Neutrophil (primary cell): ENCODE measurements at regions not wholly inside any gene's neighbourhood (a gene's known extent, or its start where the extent isn't known, plus 50 kb on each side); places are given as distances from the start of the nearest gene placed in this dataset.
"Not testable (repeated sequence)": the region's sequence is repeated elsewhere in the genome, so short reads cannot be mapped to it uniquely, and the experiment has no call there.

ENCODE experiments used
- H3K27ac ChIP-seq: fragments of 200-600 bp; sonication (generic); 2 replicates; pipeline ENCODE4 v1.5.1; 2016; ENCODE audit warnings: mild to moderate bottlenecking, moderate library complexity
- H3K27me3 ChIP-seq: fragments of 200-600 bp; sonication (generic); 2 replicates; pipeline ENCODE4 v1.6.0; 2016; ENCODE audit warnings: mild to moderate bottlenecking
- H3K36me3 ChIP-seq: fragments of 200-600 bp; sonication (generic); 2 replicates; pipeline ENCODE4 v1.5.1; 2017
- H3K4me1 ChIP-seq, 2 experiments: fragments of 200-600 bp in 1 of 2; sonication (generic) in 1 of 2; 1 replicate in 1 of 2; 2 replicates in 1 of 2; pipeline versions ENCODE4 v1.5.1 to v1.6.1; 2013 to 2016; ENCODE audit warnings: low read depth in 1 of 2, low read length in 1 of 2, mild to moderate bottlenecking in 1 of 2, moderate library complexity in 1 of 2; ENCODE audit not compliant: control insufficient read depth in 1 of 2, insufficient read depth in 1 of 2
- H3K4me3 ChIP-seq, 2 experiments: fragments of 200-600 bp in 1 of 2; sonication (generic) in 1 of 2; 1 replicate in 1 of 2; 2 replicates in 1 of 2; pipeline ENCODE4 v1.5.1; 2013 to 2016; ENCODE audit warnings: low read depth in 1 of 2, low read length in 1 of 2, mild to moderate bottlenecking in 1 of 2, moderate library complexity in 1 of 2
- H3K9me3 ChIP-seq: fragments of 200-600 bp; sonication (generic); 2 replicates; pipeline ENCODE4 v1.5.1; 2016
- TF ChIP-seq, protein P1 (sequence below): fragments of 200-600 bp; sonication (generic); IDR thresholded peaks from 2 replicates; pipeline ENCODE4 v1.5.1; 2016; ENCODE audit warnings: antibody characterized with exemption

- Histone ChIP-seq H3K27me3 (no peaks in the 10 kb centered on the region), H3K27ac (no peak overlapping the region), H3K36me3 (no peaks in the 10 kb centered on the region), H3K9me3 (no peaks in the 10 kb centered on the region), H3K4me3 (no peak overlapping the region), H3K4me1 (no peaks in the 10 kb centered on the region)
- TF ChIP-seq, protein P1, sequence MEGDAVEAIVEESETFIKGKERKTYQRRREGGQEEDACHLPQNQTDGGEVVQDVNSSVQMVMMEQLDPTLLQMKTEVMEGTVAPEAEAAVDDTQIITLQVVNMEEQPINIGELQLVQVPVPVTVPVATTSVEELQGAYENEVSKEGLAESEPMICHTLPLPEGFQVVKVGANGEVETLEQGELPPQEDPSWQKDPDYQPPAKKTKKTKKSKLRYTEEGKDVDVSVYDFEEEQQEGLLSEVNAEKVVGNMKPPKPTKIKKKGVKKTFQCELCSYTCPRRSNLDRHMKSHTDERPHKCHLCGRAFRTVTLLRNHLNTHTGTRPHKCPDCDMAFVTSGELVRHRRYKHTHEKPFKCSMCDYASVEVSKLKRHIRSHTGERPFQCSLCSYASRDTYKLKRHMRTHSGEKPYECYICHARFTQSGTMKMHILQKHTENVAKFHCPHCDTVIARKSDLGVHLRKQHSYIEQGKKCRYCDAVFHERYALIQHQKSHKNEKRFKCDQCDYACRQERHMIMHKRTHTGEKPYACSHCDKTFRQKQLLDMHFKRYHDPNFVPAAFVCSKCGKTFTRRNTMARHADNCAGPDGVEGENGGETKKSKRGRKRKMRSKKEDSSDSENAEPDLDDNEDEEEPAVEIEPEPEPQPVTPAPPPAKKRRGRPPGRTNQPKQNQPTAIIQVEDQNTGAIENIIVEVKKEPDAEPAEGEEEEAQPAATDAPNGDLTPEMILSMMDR, result no peak
These were observed 802.9 kb upstream of the AMELY start for GRCh38 chrY:7714426-7714825.

DNA sequence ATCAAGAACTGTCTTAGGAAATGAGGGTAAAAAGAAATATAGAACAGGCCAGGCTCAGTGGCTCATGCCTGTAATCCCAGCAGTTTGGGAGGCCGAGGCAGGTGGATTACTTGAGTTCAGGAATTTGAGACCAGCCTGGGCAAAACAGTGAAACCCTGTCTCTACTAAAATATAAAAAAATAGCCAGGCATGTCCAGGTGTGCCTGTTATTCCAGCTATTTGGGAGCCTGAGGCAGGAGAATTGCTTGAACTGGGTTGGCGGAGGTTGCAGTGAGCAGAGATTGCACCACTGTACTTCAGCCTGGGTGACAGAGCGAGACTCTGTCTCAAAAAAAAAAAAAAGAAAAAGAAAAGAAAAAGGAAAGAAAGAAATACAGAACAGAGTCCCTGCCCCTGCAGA lies 802.2 kb upstream of the AMELY start:
- not testable (repeated sequence) for H3K4me1 ChIP-seq, H3K27ac ChIP-seq, H3K36me3 ChIP-seq, H3K4me3 ChIP-seq, H3K27me3 ChIP-seq, H3K9me3 ChIP-seq

GRCh38 chrY:7712289-7712688 lies 800.7 kb upstream of the AMELY start:
- TF ChIP-seq, protein P1, result no peak
- H3K36me3 ChIP-seq, result no peaks in the 10 kb centered on the region
- no peaks in the 10 kb centered on the region for H3K9me3 ChIP-seq
- H3K27ac ChIP-seq, result no peak overlapping the region
- no peaks in the 10 kb centered on the region for H3K4me1 ChIP-seq
- no peaks in the 10 kb centered on the region for H3K27me3 ChIP-seq
- H3K4me3 ChIP-seq, result no peak overlapping the region

- no peaks in the 10 kb centered on the region for H3K36me3 ChIP-seq
- H3K27me3 ChIP-seq, result no peaks in the 10 kb centered on the region
- H3K9me3 ChIP-seq, result no peaks in the 10 kb centered on the region
- no peaks in the 10 kb centered on the region for H3K4me1 ChIP-seq
- H3K27ac ChIP-seq, result no peak overlapping the region
- TF ChIP-seq, protein P1, result no peak
- no peak overlapping the region for H3K4me3 ChIP-seq
These were observed 792.1 kb upstream of the AMELY start for GRCh38 chrY:7703578-7704140.

- Histone ChIP-seq H3K27ac (no peak overlapping the region), H3K4me3 (no peak overlapping the region)
- TF ChIP-seq, protein P1, result no peak
These were observed 790.9 kb upstream of the AMELY start for GRCh38 chrY:7702481-7702880.

GRCh38 chrY:7701676-7702075 lies 790.1 kb upstream of the AMELY start:
- Histone ChIP-seq H3K27me3 (no peaks in the 10 kb centered on the region), H3K4me1 (no peaks in the 10 kb centered on the region), H3K27ac (no peak overlapping the region), H3K36me3 (no peaks in the 10 kb centered on the region), H3K9me3 (no peaks in the 10 kb centered on the region), H3K4me3 (no peak overlapping the region)
- TF ChIP-seq, protein P1, result no peak

More at GRCh38 chrY:7702481-7702880, 790.9 kb upstream of the AMELY start:
- no peaks in the 10 kb centered on the region for H3K4me1 ChIP-seq
- no peaks in the 10 kb centered on the region for H3K27me3 ChIP-seq
- H3K9me3 ChIP-seq, result no peaks in the 10 kb centered on the region
- no peaks in the 10 kb centered on the region for H3K36me3 ChIP-seq
